Daoy (cell line): ENCODE measurements at regions not wholly inside any gene's neighbourhood (a gene's known extent, or its start where the extent isn't known, plus 50 kb on each side); places are given as distances from the start of the nearest gene placed in this dataset.

Source experiments
- DNase-seq: peaks from one replicate; pipeline ENCODE4 v3.0.0-alpha.2; 2015; ENCODE audit warnings: low read depth

DNA sequence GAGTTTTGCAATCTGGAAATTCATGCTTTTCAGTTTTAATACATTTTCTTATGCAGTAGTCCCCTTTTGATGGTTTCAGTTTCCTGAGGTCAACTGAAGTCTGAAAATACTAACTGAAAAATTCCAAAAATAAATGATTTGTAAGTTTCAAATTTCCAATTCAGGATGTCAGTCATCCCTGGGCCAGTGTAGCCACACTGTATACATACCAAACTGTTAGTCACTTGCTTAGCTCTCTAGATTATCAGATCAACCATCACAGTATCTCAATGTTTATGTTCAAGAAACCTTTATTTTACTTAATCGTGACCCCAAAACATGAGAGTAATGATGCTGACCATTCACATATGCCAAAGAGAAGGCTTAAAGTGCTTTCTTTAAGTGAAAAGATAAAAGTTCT lies 715.5 kb downstream of the GBE1 start:
- DNase-seq: no peak

DNA sequence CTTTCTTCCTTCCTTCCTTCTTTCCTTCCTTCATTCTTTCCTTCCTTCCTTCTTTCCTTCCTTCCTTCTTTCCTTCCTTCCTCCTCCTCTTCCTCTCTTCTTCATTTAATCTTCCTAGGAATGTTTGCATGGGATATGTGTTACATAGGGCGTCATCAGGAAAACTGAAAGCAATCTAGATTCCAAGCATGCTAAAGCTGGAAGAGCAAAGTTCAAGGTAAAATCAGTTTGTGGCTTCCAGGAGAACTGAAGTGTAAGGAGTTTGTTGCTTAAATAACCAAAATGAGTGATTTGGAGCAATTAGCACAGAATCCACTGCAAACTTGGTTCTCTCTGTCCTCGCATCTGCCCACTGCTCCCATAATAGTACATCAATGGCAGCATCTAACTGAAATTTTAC lies 716.2 kb downstream of the GBE1 start:
- DNase-seq: no peak

DNA sequence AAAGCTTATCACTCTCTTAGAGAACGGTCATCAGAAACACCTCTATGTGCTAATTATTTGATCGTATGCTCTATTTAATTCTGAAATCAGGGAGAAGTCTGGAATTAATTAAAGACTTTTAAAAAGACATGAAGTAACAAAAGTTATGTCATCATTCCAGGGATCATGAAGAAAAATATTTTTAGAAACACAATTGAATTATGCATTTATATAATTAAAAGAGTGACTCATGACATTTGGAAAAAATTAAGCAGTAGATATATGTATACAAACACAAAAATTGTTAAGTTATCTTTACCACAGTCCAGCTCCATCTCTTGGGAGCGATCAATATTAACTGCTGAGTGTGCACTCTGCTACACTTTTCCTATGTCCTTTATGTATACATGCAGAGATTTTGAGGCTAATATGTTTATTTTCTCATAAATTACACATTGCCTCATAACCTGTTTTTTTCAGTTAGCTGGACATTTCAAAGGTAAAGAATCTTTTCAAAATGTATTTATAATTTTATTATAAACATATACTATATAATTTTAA lies 717.7 kb downstream of the GBE1 start:
- DNase-seq: no peak

DNA sequence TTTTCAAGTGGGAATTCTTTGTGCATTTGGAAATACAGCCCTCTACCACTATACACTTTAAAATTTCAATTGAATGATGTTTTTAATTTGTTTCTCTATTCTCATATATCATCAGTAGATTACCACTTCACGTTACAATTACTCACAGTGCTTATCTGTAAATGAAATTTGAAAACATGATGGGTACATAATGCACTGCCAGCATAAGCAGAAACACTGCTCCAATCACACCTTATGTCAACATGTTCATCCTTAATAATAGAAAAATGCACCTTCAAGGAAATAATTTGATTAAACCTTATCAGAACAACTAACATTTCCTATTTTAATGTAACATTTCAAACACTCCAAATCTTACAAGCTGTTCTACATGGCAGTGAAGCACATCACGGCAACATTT lies 718.4 kb downstream of the GBE1 start:
- no peak for DNase-seq

DNA sequence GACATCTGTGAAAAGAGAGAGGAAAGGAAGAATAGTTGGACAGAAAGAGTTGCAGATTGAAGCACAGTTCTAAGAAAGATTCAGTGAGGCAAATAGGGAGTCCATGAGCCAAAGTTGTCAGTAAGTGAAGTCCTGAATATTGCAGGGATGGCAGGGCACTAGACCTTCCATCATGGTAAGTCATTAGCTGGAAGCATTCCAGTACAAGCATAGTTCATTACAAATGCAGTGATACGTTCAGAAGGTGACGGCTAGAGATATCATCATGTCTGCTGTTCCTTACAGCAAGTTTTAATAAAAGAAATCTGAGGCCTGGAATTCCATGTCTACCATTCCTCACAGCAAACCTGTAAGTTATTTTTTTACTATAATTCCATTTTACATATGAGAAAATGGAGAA lies 720.1 kb downstream of the GBE1 start:
- no peak for DNase-seq

GRCh38 chr3:81040107-81040506 lies 721.3 kb downstream of the GBE1 start:
- no peak for DNase-seq

DNA sequence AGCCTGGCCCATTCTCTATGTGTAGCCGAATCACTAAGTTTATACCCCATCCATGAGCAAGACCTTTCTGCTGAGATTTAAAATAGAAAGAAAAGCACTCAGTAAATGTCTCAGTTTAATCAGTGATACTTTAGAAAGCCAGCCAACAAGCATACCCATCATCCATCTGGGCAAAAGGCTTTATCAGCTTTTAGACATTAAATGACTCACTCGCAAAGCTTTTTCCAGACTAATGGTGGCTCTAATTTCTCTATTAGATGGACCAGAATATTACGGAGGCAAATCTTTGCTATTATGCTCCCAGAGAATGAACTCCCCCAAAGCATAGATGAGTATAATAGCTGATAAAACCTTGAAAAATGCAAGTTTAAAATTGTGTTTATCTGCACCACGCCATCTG lies 727.8 kb downstream of the GBE1 start:
- no peak for DNase-seq

DNA sequence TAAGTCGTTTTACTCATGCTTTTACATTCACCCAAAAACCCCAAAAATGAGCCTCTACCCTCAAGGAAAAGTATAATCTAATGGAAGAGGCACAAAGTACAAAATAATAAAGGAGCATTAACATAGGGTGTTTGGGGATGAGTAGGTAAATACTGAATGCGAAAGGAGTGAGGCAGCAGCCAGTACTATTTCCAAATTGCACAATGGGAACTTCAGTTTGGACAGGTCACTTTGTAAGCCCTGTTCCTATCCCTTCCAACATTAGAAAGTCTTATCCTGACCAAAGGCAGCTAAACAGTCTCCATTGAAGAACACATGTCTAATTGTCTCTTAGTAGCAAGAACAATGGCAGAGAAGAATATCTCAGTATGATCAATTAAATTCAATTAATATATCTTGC lies 728.3 kb downstream of the GBE1 start:
- no peak for DNase-seq

DNA sequence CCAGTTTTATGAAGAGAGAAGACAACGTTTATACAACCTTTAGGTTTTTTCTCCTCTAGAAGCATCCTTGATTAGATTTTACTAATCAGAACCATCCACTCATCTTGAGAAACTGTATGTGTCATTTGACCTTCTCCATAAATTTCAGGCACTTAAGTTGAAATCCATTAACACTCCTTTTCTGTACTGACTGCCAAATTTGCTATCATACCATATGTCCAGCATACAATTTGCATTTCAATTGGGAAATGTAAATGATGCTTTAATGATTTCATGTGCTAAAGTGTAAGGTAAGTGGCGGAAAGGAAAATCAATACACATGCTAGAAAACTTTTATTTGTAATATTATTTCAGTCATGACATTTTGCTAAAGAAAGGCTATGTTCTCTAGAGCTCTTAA lies 731.6 kb downstream of the GBE1 start:
- no peak for DNase-seq

GRCh38 chr3:81027344-81027743 lies 734.1 kb downstream of the GBE1 start:
- DNase-seq: no peak

- DNase-seq: no peak
These were observed 736.9 kb downstream of the GBE1 start for GRCh38 chr3:81024560-81024959.

DNA sequence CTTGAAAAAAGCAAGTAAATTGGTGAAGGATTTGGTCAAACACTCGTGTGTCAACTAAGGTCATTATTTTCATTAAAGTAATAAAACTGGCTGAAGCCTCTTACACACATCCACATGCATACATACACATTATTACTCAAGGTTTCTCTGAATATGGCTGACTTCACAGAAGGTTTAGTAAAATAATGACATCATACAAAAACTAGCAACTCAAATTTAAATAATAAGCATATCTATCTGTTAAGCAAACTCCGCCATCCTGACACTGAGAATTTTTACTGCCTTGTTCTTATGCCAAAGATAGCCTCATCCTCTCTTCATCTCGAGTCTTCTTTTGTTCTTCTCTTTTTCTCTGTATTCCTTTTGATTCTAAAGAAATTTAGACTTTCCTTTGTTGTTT lies 739.1 kb downstream of the GBE1 start:
- no peak for DNase-seq

- DNase-seq: no peak
These were observed 748.1 kb downstream of the GBE1 start for GRCh38 chr3:81013360-81013759.

GRCh38 chr3:81005992-81006391 lies 755.5 kb downstream of the GBE1 start:
- no peak for DNase-seq

- DNase-seq: no peak
These were observed 757.6 kb downstream of the GBE1 start for GRCh38 chr3:81003817-81004216.

GRCh38 chr3:81003008-81003645 lies 758.3 kb downstream of the GBE1 start:
- DNase-seq: no peak

DNA sequence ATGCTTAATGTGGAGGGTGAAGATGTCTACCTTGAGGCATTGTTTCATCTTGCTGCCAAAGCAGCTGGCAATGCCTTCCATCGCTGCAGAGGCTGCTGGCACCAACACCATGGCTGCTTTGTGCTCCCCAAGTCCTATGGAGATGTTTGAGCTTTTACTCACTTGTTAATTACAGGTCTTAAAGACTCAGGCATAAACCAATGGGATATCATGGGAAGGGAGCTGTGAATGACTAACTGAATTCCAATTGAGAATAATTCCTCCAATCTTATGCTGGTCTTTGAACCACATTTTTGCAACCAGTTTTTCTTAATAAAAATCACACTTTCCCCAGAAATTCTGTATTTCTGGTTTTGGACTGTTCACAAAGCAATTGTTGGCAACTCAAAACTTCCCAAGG lies 762.0 kb downstream of the GBE1 start:
- no peak for DNase-seq

- no peak for DNase-seq
These were observed 763.4 kb downstream of the GBE1 start for GRCh38 chr3:80998022-80998421.

DNA sequence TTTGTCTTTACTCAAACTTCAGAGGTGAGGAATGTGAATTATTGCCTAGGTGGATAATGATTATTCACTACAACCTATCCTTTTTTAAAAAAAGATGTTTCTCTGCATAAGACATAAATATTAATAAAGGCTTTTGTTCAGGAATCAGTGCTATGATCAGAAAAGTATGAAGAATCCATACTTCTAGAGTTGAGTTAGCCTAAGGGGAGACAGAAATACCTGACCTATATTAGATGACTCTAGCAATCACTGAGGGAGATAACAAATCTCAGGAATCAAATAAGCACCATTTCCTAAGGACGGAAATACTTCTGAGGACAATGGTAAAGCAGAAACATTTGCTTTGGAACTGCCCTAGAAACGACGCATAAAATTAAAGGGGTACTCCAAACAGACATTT lies 763.8 kb downstream of the GBE1 start:
- DNase-seq: no peak

- DNase-seq: no peak
These were observed 766.7 kb downstream of the GBE1 start for GRCh38 chr3:80994767-80995166.

- DNase-seq: no peak
These were observed 767.3 kb downstream of the GBE1 start for GRCh38 chr3:80994085-80994665.

DNA sequence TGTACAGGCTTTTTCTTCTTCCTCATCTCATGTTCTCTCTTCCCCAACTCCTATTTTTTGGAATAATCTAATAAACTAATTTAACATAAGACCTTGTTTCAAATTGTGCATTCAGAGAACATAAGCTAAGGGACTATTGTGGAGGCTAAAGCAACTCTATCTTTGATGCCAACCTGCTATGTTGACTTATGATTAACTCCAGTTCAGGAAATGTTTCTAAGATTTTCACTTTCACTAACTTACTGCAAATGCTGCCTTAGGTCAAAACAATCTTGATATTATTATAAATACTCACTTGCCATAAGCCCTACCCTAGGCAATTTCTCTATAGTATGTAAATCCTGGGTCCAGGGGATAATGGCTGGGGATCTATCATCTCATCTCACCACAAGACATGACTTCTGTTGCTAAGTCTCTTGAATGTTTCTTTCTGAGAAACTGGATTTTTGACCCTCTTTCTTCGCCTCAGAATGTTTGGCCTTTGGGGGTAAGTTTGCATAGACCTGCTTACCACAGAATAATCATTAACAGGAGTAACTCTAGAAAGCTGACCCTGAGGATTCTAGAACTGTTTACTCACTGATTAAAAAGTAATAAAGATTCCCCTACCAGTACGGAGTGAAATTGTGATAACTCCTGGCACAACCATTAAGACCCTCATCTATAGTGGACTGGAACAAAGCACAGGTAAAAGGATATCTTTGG lies 768.1 kb downstream of the GBE1 start:
- DNase-seq: no peak

DNA sequence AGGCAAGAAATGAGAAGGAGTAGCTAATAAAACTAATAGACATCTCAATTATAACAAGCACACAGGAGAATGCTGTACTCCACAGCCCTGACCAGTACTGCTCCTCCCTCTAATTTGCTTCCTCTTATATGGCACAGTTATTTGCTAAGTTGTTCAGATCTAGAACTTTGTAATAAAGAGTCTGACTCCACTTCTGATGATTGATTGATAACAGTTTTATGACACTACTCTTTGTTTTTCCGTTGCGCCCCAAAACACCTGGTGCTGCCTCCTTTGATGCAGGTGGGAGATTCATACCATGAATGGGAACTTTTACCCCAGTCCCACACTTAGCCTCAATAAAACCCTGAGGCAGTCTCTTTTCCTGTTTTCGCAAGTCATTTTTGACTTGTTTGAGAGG lies 777.7 kb downstream of the GBE1 start:
- no peak for DNase-seq
